Breast epithelium (tissue), 3 donors: ENCODE measurements at regions not wholly inside any gene's neighbourhood (a gene's known extent, or its start where the extent isn't known, plus 50 kb on each side); places are given as distances from the start of the nearest gene placed in this dataset.

Experiments
- POLR2A ChIP-seq: fragments of 450-650 bp; IDR thresholded peaks from one replicate; pipeline ENCODE4 v1.6.1; 2016; ENCODE audit warnings: antibody characterized with exemption, mild to moderate bottlenecking, moderate library complexity
- POLR2AphosphoS5 ChIP-seq, 3 donors: sonication (generic); formaldehyde crosslinking; IDR thresholded peaks; one replicate each; pipeline ENCODE4 v1.6.1; 2017; ENCODE audit warnings: antibody characterized with exemption in 3 of 3
- TF ChIP-seq, protein P1 (sequence below), 3 donors: fragments of 450-650 bp; IDR thresholded peaks; one replicate each; pipeline ENCODE4 v1.5.1; 2016 to 2017; ENCODE audit warnings: antibody characterized with exemption in 3 of 3, mild to moderate bottlenecking in 3 of 3, moderate library complexity in 3 of 3

DNA sequence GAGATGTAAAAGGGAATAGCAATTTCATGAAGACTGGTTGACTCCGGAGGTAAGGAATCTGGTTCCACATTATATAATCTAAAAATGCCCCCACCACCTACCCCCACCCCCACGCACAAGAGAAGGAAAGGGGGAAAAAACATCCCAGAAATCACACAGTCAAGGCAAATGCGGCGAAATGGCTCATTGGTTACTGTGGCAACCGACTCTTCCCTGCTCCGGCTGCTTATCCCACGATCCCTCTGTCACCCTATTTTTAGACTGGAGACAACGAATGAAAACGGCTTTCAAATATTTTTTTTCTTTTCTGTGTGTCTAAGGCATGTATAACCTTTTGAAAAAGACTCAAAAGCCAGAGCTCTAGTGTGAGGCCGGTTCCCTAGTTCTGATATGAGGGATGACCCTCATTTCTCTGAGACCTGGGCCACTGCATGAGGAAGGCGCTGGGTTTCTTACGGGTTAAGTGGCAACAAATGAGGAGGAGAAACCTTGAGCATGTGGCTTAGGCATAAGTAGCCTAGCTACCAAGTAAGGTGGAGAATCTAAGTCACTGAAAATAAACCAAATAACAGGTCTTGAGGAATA lies 148.3 kb upstream of the GRIN2B start:
- TF ChIP-seq, protein P1, sequence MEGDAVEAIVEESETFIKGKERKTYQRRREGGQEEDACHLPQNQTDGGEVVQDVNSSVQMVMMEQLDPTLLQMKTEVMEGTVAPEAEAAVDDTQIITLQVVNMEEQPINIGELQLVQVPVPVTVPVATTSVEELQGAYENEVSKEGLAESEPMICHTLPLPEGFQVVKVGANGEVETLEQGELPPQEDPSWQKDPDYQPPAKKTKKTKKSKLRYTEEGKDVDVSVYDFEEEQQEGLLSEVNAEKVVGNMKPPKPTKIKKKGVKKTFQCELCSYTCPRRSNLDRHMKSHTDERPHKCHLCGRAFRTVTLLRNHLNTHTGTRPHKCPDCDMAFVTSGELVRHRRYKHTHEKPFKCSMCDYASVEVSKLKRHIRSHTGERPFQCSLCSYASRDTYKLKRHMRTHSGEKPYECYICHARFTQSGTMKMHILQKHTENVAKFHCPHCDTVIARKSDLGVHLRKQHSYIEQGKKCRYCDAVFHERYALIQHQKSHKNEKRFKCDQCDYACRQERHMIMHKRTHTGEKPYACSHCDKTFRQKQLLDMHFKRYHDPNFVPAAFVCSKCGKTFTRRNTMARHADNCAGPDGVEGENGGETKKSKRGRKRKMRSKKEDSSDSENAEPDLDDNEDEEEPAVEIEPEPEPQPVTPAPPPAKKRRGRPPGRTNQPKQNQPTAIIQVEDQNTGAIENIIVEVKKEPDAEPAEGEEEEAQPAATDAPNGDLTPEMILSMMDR (IDR thresholded peaks at IDR 0.05) = no peak
- TF ChIP-seq POLR2A = no peak
- TF ChIP-seq POLR2AphosphoS5 (IDR thresholded peaks at IDR 0.05) = no peak
